GM12864 (cell line): ENCODE measurements at regions not wholly inside any gene's neighbourhood (a gene's known extent, or its start where the extent isn't known, plus 50 kb on each side); places are given as distances from the start of the nearest gene placed in this dataset.

ENCODE experiments used
- DNase-seq: peaks from one replicate; pipeline ENCODE4 v3.0.0-alpha.2; 2011; ENCODE audit warnings: low read depth
- H3K4me3 ChIP-seq: 2 replicates; pipeline ENCODE4 v1.5.1; 2011; ENCODE audit warnings: mild to moderate bottlenecking, low read depth, low read length, control low read depth
- TF ChIP-seq, protein P1 (sequence below): IDR thresholded peaks from 2 replicates; pipeline ENCODE4 v1.5.1; 2011; ENCODE audit warnings: low read depth, mild to moderate bottlenecking, moderate library complexity, low read length, control low read depth, inconsistent platforms; ENCODE audit errors: missing control alignments

- DNase-seq = no peak
- no peak overlapping the region for H3K4me3 ChIP-seq
- TF ChIP-seq, protein P1, sequence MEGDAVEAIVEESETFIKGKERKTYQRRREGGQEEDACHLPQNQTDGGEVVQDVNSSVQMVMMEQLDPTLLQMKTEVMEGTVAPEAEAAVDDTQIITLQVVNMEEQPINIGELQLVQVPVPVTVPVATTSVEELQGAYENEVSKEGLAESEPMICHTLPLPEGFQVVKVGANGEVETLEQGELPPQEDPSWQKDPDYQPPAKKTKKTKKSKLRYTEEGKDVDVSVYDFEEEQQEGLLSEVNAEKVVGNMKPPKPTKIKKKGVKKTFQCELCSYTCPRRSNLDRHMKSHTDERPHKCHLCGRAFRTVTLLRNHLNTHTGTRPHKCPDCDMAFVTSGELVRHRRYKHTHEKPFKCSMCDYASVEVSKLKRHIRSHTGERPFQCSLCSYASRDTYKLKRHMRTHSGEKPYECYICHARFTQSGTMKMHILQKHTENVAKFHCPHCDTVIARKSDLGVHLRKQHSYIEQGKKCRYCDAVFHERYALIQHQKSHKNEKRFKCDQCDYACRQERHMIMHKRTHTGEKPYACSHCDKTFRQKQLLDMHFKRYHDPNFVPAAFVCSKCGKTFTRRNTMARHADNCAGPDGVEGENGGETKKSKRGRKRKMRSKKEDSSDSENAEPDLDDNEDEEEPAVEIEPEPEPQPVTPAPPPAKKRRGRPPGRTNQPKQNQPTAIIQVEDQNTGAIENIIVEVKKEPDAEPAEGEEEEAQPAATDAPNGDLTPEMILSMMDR = no peak
Measured at GRCh38 chr1:193472430-193472829, 286.0 kb upstream of the B3GALT2 start.

- DNase-seq = no peak
- H3K4me3 ChIP-seq = no peak overlapping the region
- TF ChIP-seq, protein P1 = no peak
Measured at GRCh38 chr1:193471981-193472380, 285.6 kb upstream of the B3GALT2 start.

DNA sequence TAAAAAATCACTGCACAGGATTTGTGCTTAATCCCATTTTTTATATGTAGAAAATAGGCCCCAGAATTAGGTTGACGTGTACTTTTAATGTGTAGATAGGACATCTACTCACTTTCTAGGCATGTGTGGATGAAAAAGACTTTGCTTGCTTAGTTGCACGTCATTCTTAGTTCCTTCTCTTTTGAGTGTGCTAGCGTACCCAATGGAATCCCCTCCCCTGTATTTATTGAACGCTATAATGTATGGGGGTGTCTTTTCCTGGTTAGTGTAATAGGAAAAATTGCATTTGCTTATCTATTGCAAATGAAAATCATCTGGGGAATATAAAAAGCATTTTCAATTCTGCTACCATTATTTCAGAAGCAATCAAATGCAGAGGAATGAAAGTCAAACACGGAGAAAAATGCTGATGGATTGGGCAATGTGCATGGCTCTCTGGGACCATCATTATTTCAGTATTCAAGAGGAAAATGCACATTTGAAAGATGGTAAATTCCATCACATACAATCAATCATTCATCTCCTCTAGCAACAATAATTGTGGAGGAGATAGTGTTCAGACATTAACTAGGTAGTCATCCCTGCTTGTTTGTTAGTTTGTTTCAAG is 277.0 kb upstream of the B3GALT2 start:
- no peak overlapping the region for H3K4me3 ChIP-seq
- TF ChIP-seq, protein P1 = no peak
- DNase-seq = no peak

DNA sequence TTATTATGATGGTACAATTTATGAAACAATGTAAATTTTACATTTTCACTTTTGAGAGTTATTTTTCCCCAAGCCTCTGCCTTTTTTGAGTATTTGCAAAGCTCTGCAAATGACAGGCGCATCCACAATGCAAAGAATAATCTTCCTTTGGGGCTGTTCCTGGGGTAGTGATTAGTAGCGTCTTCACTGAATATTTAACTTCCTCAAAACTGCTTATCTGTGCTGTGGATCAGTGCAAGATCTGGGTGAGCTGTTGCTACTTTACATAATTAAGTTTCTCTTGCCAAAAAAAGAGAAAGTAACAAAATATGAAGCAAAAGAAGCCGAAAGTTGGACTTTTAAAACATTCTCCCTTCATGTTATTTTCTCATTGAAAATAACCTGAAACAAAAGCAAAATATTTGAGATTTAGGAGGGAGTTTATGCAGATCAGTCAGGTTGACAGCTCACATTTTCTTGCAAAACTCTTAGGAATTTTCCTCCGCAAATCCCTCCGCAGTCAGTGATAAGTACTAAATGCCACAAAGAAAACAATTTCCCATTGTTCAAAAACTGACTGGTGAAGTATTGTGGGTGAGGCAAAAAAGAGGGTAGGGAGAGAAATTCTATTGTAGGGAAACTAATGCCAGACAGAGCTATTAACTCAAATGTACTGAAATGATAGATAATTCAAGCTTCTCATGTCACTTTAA is 276.4 kb upstream of the B3GALT2 start:
- TF ChIP-seq, protein P1 = no peak
- DNase-seq = no peak
- no peak overlapping the region for H3K4me3 ChIP-seq

GRCh38 chr1:193458628-193459027 is 272.2 kb upstream of the B3GALT2 start:
- DNase-seq = no peak
- no peak overlapping the region for H3K4me3 ChIP-seq
- TF ChIP-seq, protein P1 = no peak

GRCh38 chr1:193457676-193458075 is 271.3 kb upstream of the B3GALT2 start:
- H3K4me3 ChIP-seq = no peak overlapping the region
- no peak for DNase-seq
- TF ChIP-seq, protein P1 = no peak
